CD4-positive, alpha-beta memory T cell (primary cell): ENCODE measurements at regions not wholly inside any gene's neighbourhood (a gene's known extent, or its start where the extent isn't known, plus 50 kb on each side); places are given as distances from the start of the nearest gene placed in this dataset.
"Not testable (repeated sequence)": the region's sequence is repeated elsewhere in the genome, so short reads cannot be mapped to it uniquely, and the experiment has no call there.

Experiments
- CTCF ChIA-PET: fragments of 350-600 bp; sonication (Branson Sonifier 250); formaldehyde crosslinking; loops from one replicate; lab custom pipeline; 2021; ENCODE audit warnings: inconsistent platforms; ENCODE audit not compliant: partially characterized antibody; lab: Charles Lee
- POLR2A ChIA-PET: fragments of 350-600 bp; sonication (Branson Sonifier 250); formaldehyde crosslinking; loops from one replicate; lab custom pipeline; 2021; ENCODE audit not compliant: partially characterized antibody; lab: Charles Lee
- DNase-seq, 5 donors: peaks; one replicate each; pipeline versions ENCODE4 v3.0.0 to v3.0.0-alpha.2; 2020 to 2022; ENCODE audit warnings: mixed read lengths in 1 of 5
- H3K27ac ChIP-seq: one replicate; pipeline ENCODE4 v1.7.0; 2013; ENCODE audit warnings: low read depth, low read length
- H3K27me3 ChIP-seq: 2 replicates; pipeline ENCODE4 v1.7.0; 2013; ENCODE audit warnings: mild to moderate bottlenecking, low read length, moderate library complexity; ENCODE audit not compliant: insufficient read depth
- H3K36me3 ChIP-seq: 2 replicates; pipeline ENCODE4 v1.7.0; 2013; ENCODE audit warnings: mild to moderate bottlenecking, low read length, moderate library complexity; ENCODE audit not compliant: insufficient read depth
- H3K4me1 ChIP-seq: 2 replicates; pipeline ENCODE4 v1.7.0; 2013; ENCODE audit warnings: mild to moderate bottlenecking, low read length, moderate library complexity; ENCODE audit not compliant: insufficient read depth
- H3K4me3 ChIP-seq, 2 donors: one replicate each; pipeline ENCODE4 v1.7.0; 2013; ENCODE audit warnings: low read length in 2 of 2, mild to moderate bottlenecking in 1 of 2
- H3K9me3 ChIP-seq, 2 donors: one replicate each; pipeline ENCODE4 v1.7.0; 2013; ENCODE audit warnings: low read length in 2 of 2, control low read depth in 1 of 2; ENCODE audit not compliant: control insufficient read depth in 1 of 2
- H3K27ac Mint-ChIP-seq, 7 donors: one replicate each; pipeline ENCODE4 v1.8.0; 2020 to 2021; ENCODE audit warnings: mixed read lengths in 7 of 7, mild to moderate bottlenecking in 6 of 7, inconsistent platforms in 3 of 7, moderate library complexity in 3 of 7
- H3K27me3 Mint-ChIP-seq, 2 donors: one replicate each; pipeline ENCODE4 v1.8.0; 2020 to 2021; ENCODE audit warnings: mixed read lengths in 2 of 2
- H3K36me3 Mint-ChIP-seq, 2 donors: one replicate each; pipeline ENCODE4 v1.8.0; 2020 to 2021; ENCODE audit warnings: mixed read lengths in 2 of 2, inconsistent platforms in 1 of 2, mild to moderate bottlenecking in 1 of 2
- H3K4me1 Mint-ChIP-seq, 4 donors: one replicate each; pipeline ENCODE4 v1.8.0; 2020 to 2021; ENCODE audit warnings: mixed read lengths in 4 of 4, mild to moderate bottlenecking in 1 of 4
- H3K4me3 Mint-ChIP-seq, 8 donors: one replicate each; pipeline ENCODE4 v1.8.0; 2020 to 2021; ENCODE audit warnings: mixed read lengths in 8 of 8, mild to moderate bottlenecking in 7 of 8, moderate library complexity in 6 of 8, inconsistent platforms in 3 of 8
- H3K9me3 Mint-ChIP-seq, 8 donors: one replicate each; pipeline ENCODE4 v1.8.0; 2020 to 2021; ENCODE audit warnings: mixed read lengths in 8 of 8, mild to moderate bottlenecking in 5 of 8, inconsistent platforms in 3 of 8, moderate library complexity in 1 of 8
- intact Hi-C: fragments of 100-400 bp; cut with micrococcal nuclease; formaldehyde crosslinking; loops from one replicate; pipeline ENCODE4 v1.15.1; 2023

- no peaks in the 10 kb centered on the region for H3K36me3 ChIP-seq
- H3K4me3 ChIP-seq, result no peak overlapping the region
- no peaks in the 10 kb centered on the region for H3K9me3 ChIP-seq
- POLR2A ChIA-PET, result no interaction called here
- Mint-ChIP-seq H3K9me3 (no peaks in the 10 kb centered on the region), H3K4me1 (no peaks in the 10 kb centered on the region), H3K36me3 (no peaks in the 10 kb centered on the region), H3K27ac (no peak overlapping the region), H3K4me3 (no peak overlapping the region), H3K27me3 (peaks cover 0 to 1% of the 10 kb centered on the region in 2 donors)
- no peaks in the 10 kb centered on the region for H3K27me3 ChIP-seq
- DNase-seq, result no peak
- H3K4me1 ChIP-seq, result no peaks in the 10 kb centered on the region
- H3K27ac ChIP-seq, result no peak overlapping the region
- intact Hi-C loops, result no loop called here
- CTCF ChIA-PET, result no interaction called here
These were observed 254.7 kb downstream of the VAPA start for GRCh38 chr18:10168477-10168876.

DNA sequence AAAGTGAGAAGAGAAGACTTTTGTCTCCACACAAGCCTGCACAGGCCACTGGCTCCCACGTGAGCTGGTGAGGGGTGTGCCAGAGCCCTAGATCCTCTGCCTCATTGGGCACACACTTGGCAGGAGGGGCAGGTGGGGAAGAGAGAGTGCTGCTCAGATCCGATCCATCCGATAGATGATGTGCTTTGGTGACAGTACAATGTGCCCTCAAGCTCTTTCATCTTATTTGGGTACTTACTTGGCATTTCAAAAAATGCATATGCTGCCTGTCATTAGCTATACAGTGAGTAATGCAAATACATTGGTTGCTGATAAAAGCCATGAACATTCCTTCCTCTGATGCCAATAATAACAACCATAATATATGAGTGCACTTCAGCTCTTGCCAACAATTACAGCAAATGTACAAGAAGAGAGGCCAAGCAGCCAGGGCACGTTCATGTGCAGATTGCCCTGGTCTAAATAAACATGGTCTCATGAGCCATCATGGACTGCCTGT is 255.3 kb downstream of the VAPA start:
- intact Hi-C loops, result no loop called here
- CTCF ChIA-PET, result no interaction called here
- H3K27me3 ChIP-seq, result no peaks in the 10 kb centered on the region

GRCh38 chr18:10169814-10170213 is 256.0 kb downstream of the VAPA start:
- Histone ChIP-seq H3K27me3 (no peaks in the 10 kb centered on the region), H3K4me3 (no peak overlapping the region), H3K27ac (no peak overlapping the region), H3K36me3 (no peaks in the 10 kb centered on the region), H3K4me1 (no peaks in the 10 kb centered on the region), H3K9me3 (no peaks in the 10 kb centered on the region)
- Mint-ChIP-seq H3K27ac (no peak overlapping the region), H3K36me3 (no peaks in the 10 kb centered on the region), H3K4me1 (no peaks in the 10 kb centered on the region), H3K27me3 (peaks cover 0 to 1% of the 10 kb centered on the region in 2 donors), H3K9me3 (peaks cover 0 to 3% (median 0%) of the 10 kb centered on the region in 8 donors), H3K4me3 (no peak overlapping the region)
- DNase-seq, result no peak
- CTCF ChIA-PET, result no interaction called here
- intact Hi-C loops, result no loop called here
- POLR2A ChIA-PET, result no interaction called here

More for the DNA sequence above, 255.3 kb downstream of the VAPA start:
- no peak overlapping the region for H3K4me3 Mint-ChIP-seq
- no peaks in the 10 kb centered on the region for H3K36me3 Mint-ChIP-seq
- H3K27ac ChIP-seq, result no peak overlapping the region
- no peaks in the 10 kb centered on the region for H3K4me1 ChIP-seq
- no peaks in the 10 kb centered on the region for H3K4me1 Mint-ChIP-seq
- POLR2A ChIA-PET, result no interaction called here
- no peaks in the 10 kb centered on the region for H3K36me3 ChIP-seq
- peaks cover 0 to under 1% (median 0%) of the 10 kb centered on the region in 8 donors for H3K9me3 Mint-ChIP-seq
- H3K27ac Mint-ChIP-seq, result no peak overlapping the region
- no peak for DNase-seq
- peaks cover 0 to 1% of the 10 kb centered on the region in 2 donors for H3K27me3 Mint-ChIP-seq
- no peak overlapping the region for H3K4me3 ChIP-seq
- no peaks in the 10 kb centered on the region for H3K9me3 ChIP-seq

DNA sequence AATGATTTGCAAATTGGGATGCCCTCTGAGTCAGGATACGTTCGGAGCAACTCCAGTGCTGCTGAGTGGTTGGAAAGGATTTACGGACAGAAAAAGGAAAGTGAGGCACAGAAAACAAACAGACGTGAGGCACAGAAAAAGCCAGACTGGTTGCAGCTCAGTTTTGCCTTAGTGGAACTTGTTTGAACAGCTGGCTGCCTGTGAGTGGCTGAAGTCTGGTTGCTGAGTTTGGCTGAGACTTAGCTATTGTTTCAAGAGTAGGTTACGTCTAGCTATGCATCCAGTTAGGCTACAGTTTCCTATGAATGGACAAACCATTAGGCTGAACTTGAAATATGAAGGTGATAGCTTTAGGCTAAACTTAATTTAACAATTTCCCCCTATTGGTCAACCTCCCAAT is 256.6 kb downstream of the VAPA start:
- no peak overlapping the region for H3K27ac ChIP-seq
- Mint-ChIP-seq H3K4me3 (no peak overlapping the region), H3K36me3 (no peaks in the 10 kb centered on the region), H3K27me3 (no peaks in the 10 kb centered on the region), H3K27ac (no peak overlapping the region), H3K4me1 (no peaks in the 10 kb centered on the region), H3K9me3 (peaks cover 0 to 3% (median 0%) of the 10 kb centered on the region in 8 donors)
- ChIA-PET POLR2A (no interaction called here), CTCF (no interaction called here)
- H3K27me3 ChIP-seq, result no peaks in the 10 kb centered on the region
- H3K4me1 ChIP-seq, result no peaks in the 10 kb centered on the region
- no peaks in the 10 kb centered on the region for H3K36me3 ChIP-seq
- no peaks in the 10 kb centered on the region for H3K9me3 ChIP-seq
- H3K4me3 ChIP-seq, result no peak overlapping the region
- intact Hi-C loops, result no loop called here
- DNase-seq, result no peak

GRCh38 chr18:10175333-10175732 is 261.5 kb downstream of the VAPA start:
- H3K27me3 ChIP-seq, H3K4me1 Mint-ChIP-seq, H3K4me3 Mint-ChIP-seq, H3K9me3 ChIP-seq, H3K36me3 Mint-ChIP-seq, H3K27me3 Mint-ChIP-seq, H3K36me3 ChIP-seq, intact Hi-C loops, H3K9me3 Mint-ChIP-seq, CTCF ChIA-PET, H3K4me3 ChIP-seq, H3K27ac ChIP-seq, POLR2A ChIA-PET, H3K27ac Mint-ChIP-seq, H3K4me1 ChIP-seq, DNase-seq: not testable (repeated sequence)

- H3K4me1 Mint-ChIP-seq, H3K36me3 Mint-ChIP-seq, H3K4me1 ChIP-seq, H3K27ac ChIP-seq, H3K4me3 Mint-ChIP-seq, H3K4me3 ChIP-seq, CTCF ChIA-PET, POLR2A ChIA-PET, H3K36me3 ChIP-seq, H3K27ac Mint-ChIP-seq, H3K27me3 Mint-ChIP-seq, DNase-seq, intact Hi-C loops, H3K9me3 ChIP-seq, H3K27me3 ChIP-seq: not testable (repeated sequence)
- peaks cover 0 to 18% (median 7%) of the 10 kb centered on the region in 8 donors for H3K9me3 Mint-ChIP-seq
These were observed 265.5 kb downstream of the VAPA start for GRCh38 chr18:10179326-10179725.

GRCh38 chr18:10182009-10182624 is 268.3 kb downstream of the VAPA start:
- no peaks in the 10 kb centered on the region for H3K36me3 ChIP-seq
- Mint-ChIP-seq H3K27me3 (peaks cover 3 to 7% of the 10 kb centered on the region in 2 donors), H3K4me1 (peaks cover 0 to 5% (median 0%) of the 10 kb centered on the region in 4 donors), H3K9me3 (peaks cover 0 to 34% (median 11%) of the 10 kb centered on the region in 8 donors), H3K27ac (no peak overlapping the region), H3K36me3 (no peaks in the 10 kb centered on the region), H3K4me3 (no peak overlapping the region)
- no peak overlapping the region for H3K4me3 ChIP-seq
- no peaks in the 10 kb centered on the region for H3K27me3 ChIP-seq
- intact Hi-C loops, result no loop called here
- DNase-seq, result no peak
- H3K27ac ChIP-seq, result no peak overlapping the region
- ChIA-PET POLR2A (no interaction called here), CTCF (no interaction called here)
- H3K4me1 ChIP-seq, result no peaks in the 10 kb centered on the region
- H3K9me3 ChIP-seq, result no peaks in the 10 kb centered on the region
